H9 (cell line): ENCODE measurements at regions not wholly inside any gene's neighbourhood (a gene's known extent, or its start where the extent isn't known, plus 50 kb on each side); places are given as distances from the start of the nearest gene placed in this dataset.

ENCODE experiments used
- DNase-seq: peaks from one replicate; pipeline ENCODE4 v3.0.0-alpha.2; 2017
- H2AFZ ChIP-seq: one replicate; pipeline ENCODE4 v1.6.1; 2013; ENCODE audit warnings: mild to moderate bottlenecking, low read length, control low read depth, moderate library complexity
- H2AK5ac ChIP-seq: 2 replicates; pipeline ENCODE4 v1.6.1; 2013; ENCODE audit warnings: low read length, control low read depth, mixed read lengths; ENCODE audit not compliant: insufficient read length
- H2BK120ac ChIP-seq: one replicate; pipeline ENCODE4 v1.6.1; 2013; ENCODE audit warnings: low read depth, mild to moderate bottlenecking, low read length, control low read depth, inconsistent platforms; ENCODE audit not compliant: poor library complexity, severe bottlenecking
- H2BK12ac ChIP-seq: 2 replicates; pipeline ENCODE4 v1.6.1; 2013; ENCODE audit warnings: low read length, control low read depth, mixed read lengths, low read depth; ENCODE audit not compliant: insufficient read length
- H2BK15ac ChIP-seq: 2 replicates; pipeline ENCODE4 v1.6.1; 2013; ENCODE audit warnings: low read depth, low read length, control low read depth
- H2BK20ac ChIP-seq: one replicate; pipeline ENCODE4 v1.6.1; 2013; ENCODE audit warnings: low read depth, mild to moderate bottlenecking, low read length, control low read depth, inconsistent platforms; ENCODE audit not compliant: poor library complexity, severe bottlenecking
- H2BK5ac ChIP-seq: 2 replicates; pipeline ENCODE4 v1.6.1; 2013; ENCODE audit warnings: low read length, control low read depth, mixed read lengths; ENCODE audit not compliant: insufficient read length
- H3K14ac ChIP-seq: 2 replicates; pipeline ENCODE4 v1.6.1; 2013; ENCODE audit warnings: low read length, control low read depth; ENCODE audit not compliant: insufficient read depth
- H3K18ac ChIP-seq: 2 replicates; pipeline ENCODE4 v1.6.1; 2013; ENCODE audit warnings: low read depth, mild to moderate bottlenecking, mixed read lengths, low read length, control low read depth; ENCODE audit not compliant: insufficient read length
- H3K23ac ChIP-seq: 2 replicates; pipeline ENCODE4 v1.6.1; 2013; ENCODE audit warnings: low read length, control low read depth, mixed read lengths, low read depth; ENCODE audit not compliant: insufficient read length
- H3K23me2 ChIP-seq: 2 replicates; pipeline ENCODE4 v1.6.1; 2013; ENCODE audit warnings: low read depth, mild to moderate bottlenecking, mixed read lengths, low read length, control low read depth; ENCODE audit not compliant: insufficient read length, poor library complexity, severe bottlenecking
- H3K27ac ChIP-seq: 2 replicates; pipeline ENCODE4 v1.5.1; 2013; ENCODE audit warnings: low read length, control low read depth, mixed read lengths, low read depth; ENCODE audit not compliant: insufficient read length
- H3K27me3 ChIP-seq: 2 replicates; pipeline ENCODE4 v1.6.1; 2013; ENCODE audit warnings: low read length, control low read depth, inconsistent platforms; ENCODE audit not compliant: insufficient read depth
- H3K4ac ChIP-seq: 2 replicates; pipeline ENCODE4 v1.6.1; 2013; ENCODE audit warnings: low read depth, mild to moderate bottlenecking, control low read depth, inconsistent platforms, low read length, moderate library complexity
- H3K4me1 ChIP-seq: 2 replicates; pipeline ENCODE4 v1.6.1; 2013; ENCODE audit warnings: low read length, control low read depth, inconsistent platforms; ENCODE audit not compliant: insufficient read depth
- H3K4me2 ChIP-seq: 2 replicates; pipeline ENCODE4 v1.6.1; 2013; ENCODE audit warnings: low read length, control low read depth, mixed read lengths; ENCODE audit not compliant: insufficient read length, insufficient read depth
- H3K56ac ChIP-seq: 2 replicates; pipeline ENCODE4 v1.6.1; 2013; ENCODE audit warnings: low read depth, mild to moderate bottlenecking, mixed read lengths, low read length, control low read depth; ENCODE audit not compliant: insufficient read length
- H3K79me1 ChIP-seq: 2 replicates; pipeline ENCODE4 v1.6.1; 2013; ENCODE audit warnings: low read depth, mild to moderate bottlenecking, moderate library complexity, low read length, control low read depth, inconsistent platforms; ENCODE audit not compliant: insufficient read depth, poor library complexity, severe bottlenecking
- H3K79me2 ChIP-seq: 2 replicates; pipeline ENCODE4 v1.6.1; 2013; ENCODE audit warnings: low read length, control low read depth, inconsistent platforms; ENCODE audit not compliant: insufficient read depth
- H3K9ac ChIP-seq: 2 replicates; pipeline ENCODE4 v1.6.1; 2013; ENCODE audit warnings: low read length, control low read depth, mixed read lengths; ENCODE audit not compliant: insufficient read length; ENCODE audit errors: extremely low read depth
- H3K9me3 ChIP-seq: one replicate; pipeline ENCODE4 v1.6.1; 2013; ENCODE audit warnings: low read depth, low read length, inconsistent platforms; ENCODE audit not compliant: control insufficient read depth
- H3T11ph ChIP-seq: one replicate; pipeline ENCODE4 v1.6.1; 2013; ENCODE audit warnings: mild to moderate bottlenecking, low read length, control low read depth, inconsistent platforms
- H4K20me1 ChIP-seq: one replicate; pipeline ENCODE4 v1.6.1; 2013; ENCODE audit not compliant: control insufficient read depth, insufficient read length, insufficient read depth
- H4K5ac ChIP-seq: 2 replicates; pipeline ENCODE4 v1.6.1; 2013; ENCODE audit warnings: low read depth, mild to moderate bottlenecking, mixed read lengths, low read length, control low read depth; ENCODE audit not compliant: insufficient read length
- H4K8ac ChIP-seq: replicated peaks from 2 replicates; pipeline ENCODE4 v1.6.1; 2013; ENCODE audit warnings: low read length, control low read depth, mixed read lengths, low read depth; ENCODE audit not compliant: insufficient read length
- H4K91ac ChIP-seq: 2 replicates; pipeline ENCODE4 v1.6.1; 2013; ENCODE audit warnings: low read depth, mild to moderate bottlenecking, moderate library complexity, mixed read lengths, low read length, control low read depth; ENCODE audit not compliant: insufficient read length
- H3K27ac Mint-ChIP-seq, 3 experiments: 2 replicates in 2 of 3; 3 replicates in 1 of 3; pipeline ENCODE4 v1.8.0; 2020 to 2021; ENCODE audit warnings: mixed read lengths in 3 of 3, mild to moderate bottlenecking in 1 of 3, moderate library complexity in 1 of 3
- H3K27me3 Mint-ChIP-seq: 2 replicates; pipeline ENCODE4 v1.8.0; 2021; ENCODE audit warnings: low read depth, mild to moderate bottlenecking, moderate library complexity, mixed read lengths
- H3K36me3 Mint-ChIP-seq, 3 experiments: 2 replicates in 2 of 3; 3 replicates in 1 of 3; pipeline ENCODE4 v1.8.0; 2020 to 2021; ENCODE audit warnings: low read depth in 3 of 3, mixed read lengths in 3 of 3; ENCODE audit not compliant: insufficient read depth in 1 of 3
- H3K4me1 Mint-ChIP-seq, 2 experiments: 2 replicates each; pipeline ENCODE4 v1.8.0; 2020; ENCODE audit warnings: mixed read lengths in 2 of 2
- H3K4me3 Mint-ChIP-seq, 2 experiments: 2 replicates in 1 of 2; 3 replicates in 1 of 2; pipeline ENCODE4 v1.8.0; 2020 to 2021; ENCODE audit warnings: mild to moderate bottlenecking in 2 of 2, mixed read lengths in 2 of 2, moderate library complexity in 1 of 2
- H3K9me3 Mint-ChIP-seq, 2 experiments: 2 replicates in 1 of 2; 3 replicates in 1 of 2; pipeline ENCODE4 v1.8.0; 2020; ENCODE audit warnings: mild to moderate bottlenecking in 2 of 2, mixed read lengths in 2 of 2, moderate library complexity in 1 of 2
- WGBS: extraction: QIAGEN DNeasy Blood & Tissue Kit; methylation state at CpG from one replicate; pipeline ENCODE4 v1.1.7; 2013; ENCODE audit warnings: missing lambda C conversion rate, low lambda C conversion rate, mixed read lengths; ENCODE audit not compliant: insufficient read length; ENCODE audit errors: extremely low coverage; 5-methylcytosine and 5-hydroxymethylcytosine counted together
- TF ChIP-seq, protein P1 (sequence below): fragments of 200-600 bp; sonication (generic); conservative IDR thresholded peaks from 3 replicates; pipeline ENCODE4 v1.8.0; 2021; ENCODE audit warnings: antibody characterized with exemption, mild to moderate bottlenecking

DNA sequence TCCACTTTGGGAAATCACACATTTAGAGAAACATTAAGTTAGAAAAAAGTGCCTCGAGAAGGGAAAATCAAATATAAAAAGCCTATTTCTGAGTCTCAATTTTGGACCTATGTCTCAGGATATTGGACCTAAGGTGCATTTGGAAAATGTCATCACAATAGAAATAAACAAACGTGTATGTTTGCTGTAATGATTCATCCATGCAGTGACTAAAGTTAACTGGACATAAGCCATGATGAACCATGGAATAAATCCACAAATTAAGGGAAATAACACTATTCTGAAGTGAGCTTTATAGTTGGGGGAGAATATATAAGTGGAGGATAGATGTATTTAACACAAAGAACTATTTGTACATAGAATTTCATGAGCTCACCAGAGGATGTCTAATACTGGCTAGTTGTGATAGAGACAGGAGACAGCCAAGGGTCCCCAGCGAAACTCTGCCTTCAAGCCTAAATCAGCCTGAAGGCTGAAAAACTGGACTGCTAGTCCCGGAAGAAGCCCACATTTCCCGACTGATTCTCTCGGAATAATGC is 963.3 kb upstream of the SPRY2 start:
- TF ChIP-seq, protein P1, sequence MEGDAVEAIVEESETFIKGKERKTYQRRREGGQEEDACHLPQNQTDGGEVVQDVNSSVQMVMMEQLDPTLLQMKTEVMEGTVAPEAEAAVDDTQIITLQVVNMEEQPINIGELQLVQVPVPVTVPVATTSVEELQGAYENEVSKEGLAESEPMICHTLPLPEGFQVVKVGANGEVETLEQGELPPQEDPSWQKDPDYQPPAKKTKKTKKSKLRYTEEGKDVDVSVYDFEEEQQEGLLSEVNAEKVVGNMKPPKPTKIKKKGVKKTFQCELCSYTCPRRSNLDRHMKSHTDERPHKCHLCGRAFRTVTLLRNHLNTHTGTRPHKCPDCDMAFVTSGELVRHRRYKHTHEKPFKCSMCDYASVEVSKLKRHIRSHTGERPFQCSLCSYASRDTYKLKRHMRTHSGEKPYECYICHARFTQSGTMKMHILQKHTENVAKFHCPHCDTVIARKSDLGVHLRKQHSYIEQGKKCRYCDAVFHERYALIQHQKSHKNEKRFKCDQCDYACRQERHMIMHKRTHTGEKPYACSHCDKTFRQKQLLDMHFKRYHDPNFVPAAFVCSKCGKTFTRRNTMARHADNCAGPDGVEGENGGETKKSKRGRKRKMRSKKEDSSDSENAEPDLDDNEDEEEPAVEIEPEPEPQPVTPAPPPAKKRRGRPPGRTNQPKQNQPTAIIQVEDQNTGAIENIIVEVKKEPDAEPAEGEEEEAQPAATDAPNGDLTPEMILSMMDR = no peak
- no peak overlapping the region for H2AK5ac ChIP-seq
- no peak overlapping the region for H3K56ac ChIP-seq
- H3K27ac ChIP-seq = no peak overlapping the region
- H2BK12ac ChIP-seq = no peak overlapping the region
- H3K9ac ChIP-seq = no peak overlapping the region
- H3K4ac ChIP-seq = no peak overlapping the region
- Mint-ChIP-seq H3K27me3 (no peaks in the 10 kb centered on the region), H3K27ac (peak overlapping the region in 1 of 3 experiments; percentile 21; a peak in 1 of 7 replicates), H3K4me3 (no peak overlapping the region), H3K4me1 (peaks cover 3 to 6% of the 10 kb centered on the region in 2 experiments; a peak in 2 of 4 replicates), H3K9me3 (no peaks in the 10 kb centered on the region), H3K36me3 (no peaks in the 10 kb centered on the region)
- H3K79me2 ChIP-seq = no peaks in the 10 kb centered on the region
- H3K79me1 ChIP-seq = no peaks in the 10 kb centered on the region
- H2BK15ac ChIP-seq = no peak overlapping the region
- H3K18ac ChIP-seq = no peak overlapping the region
- no peak overlapping the region for H2BK20ac ChIP-seq
- H3K9me3 ChIP-seq = no peaks in the 10 kb centered on the region
- no peak overlapping the region for H4K91ac ChIP-seq
- no peaks in the 10 kb centered on the region for H3K4me1 ChIP-seq
- H2BK5ac ChIP-seq = no peak overlapping the region
- no peaks in the 10 kb centered on the region for H4K20me1 ChIP-seq
- H3T11ph ChIP-seq = no peak overlapping the region
- no peak overlapping the region for H4K8ac ChIP-seq
- no CpG with 5 or more reads among the region's 6 CpGs for WGBS
- H2AFZ ChIP-seq = no peak overlapping the region
- no peak overlapping the region for H4K5ac ChIP-seq
- H3K27me3 ChIP-seq = no peaks in the 10 kb centered on the region
- no peak overlapping the region for H3K4me2 ChIP-seq
- H3K14ac ChIP-seq = no peak overlapping the region
- no peak overlapping the region for H3K23ac ChIP-seq
- H3K23me2 ChIP-seq = no peaks in the 10 kb centered on the region
- no peak overlapping the region for H2BK120ac ChIP-seq
- DNase-seq = no peak
